ENCODE measurements at regions not wholly inside any gene's neighbourhood (a gene's known extent, or its start where the extent isn't known, plus 50 kb on each side); places are given as distances from the start of the nearest gene placed in this dataset.
"Not testable (repeated sequence)": the region's sequence is repeated elsewhere in the genome, so short reads cannot be mapped to it uniquely, and the experiment has no call there.

- peaks cover 1% of the 10 kb centered on the region for H3K27me3 Mint-ChIP-seq (ENCODE audit: insufficient read depth, low read depth, poor library complexity)
- TF ChIP-seq EZH2 (IDR thresholded peaks at IDR 0.05; ENCODE audit: low read depth, unreplicated experiment), result no peak
- no peak overlapping the region for H3K4me3 Mint-ChIP-seq
- ATAC-seq (no peak), DNase-seq (ENCODE audit: low spot score) (no peak)
- Histone ChIP-seq H3K4me1 (ENCODE audit: insufficient read depth) (peaks cover 7% of the 10 kb centered on the region; the same call in 1 of the 2 replicates), H3K27ac (ENCODE audit: low read depth) (no peak overlapping the region), H2AFZ (no peak overlapping the region), H4K20me1 (replicated peaks; ENCODE audit: insufficient read depth) (no peaks in the 10 kb centered on the region), H3K9me2 (ENCODE audit: insufficient read depth) (peaks cover 6% of the 10 kb centered on the region; the same call in 1 of the 2 replicates), H3K27me3 (ENCODE audit: insufficient read depth) (no peaks in the 10 kb centered on the region), H3K36me3 (ENCODE audit: insufficient read depth) (no peaks in the 10 kb centered on the region), H3F3A (replicated peaks; ENCODE audit: low read depth) (no peaks in the 10 kb centered on the region), H3K4me2 (no peak overlapping the region), H3K4me3 (no peak overlapping the region), H3K79me2 (replicated peaks; ENCODE audit: insufficient read depth) (no peaks in the 10 kb centered on the region)
- peaks cover 10% of the 10 kb centered on the region; the same call in 2 of the 3 replicates for H3K36me3 Mint-ChIP-seq (ENCODE audit: low read depth)
- no peak overlapping the region for H3K27ac Mint-ChIP-seq
- H3K9me3 Mint-ChIP-seq, result peaks cover 11% of the 10 kb centered on the region; the same call in 2 of the 3 replicates
- peaks cover 12% of the 10 kb centered on the region; the same call in 2 of the 3 replicates for H3K4me1 Mint-ChIP-seq
These were observed 62.8 kb upstream of the VCAN start for GRCh38 chr5:83408719-83409118.

- not testable (repeated sequence) for H3K4me1 Mint-ChIP-seq; H3K9me2 ChIP-seq (ENCODE audit: insufficient read depth); ATAC-seq; H3K4me3 Mint-ChIP-seq; H4K20me1 ChIP-seq (replicated peaks; ENCODE audit: insufficient read depth); H3K27ac ChIP-seq (ENCODE audit: low read depth); H3K27ac Mint-ChIP-seq; H3K4me2 ChIP-seq; H3K36me3 ChIP-seq (ENCODE audit: insufficient read depth); H3K4me3 ChIP-seq; H3K4me1 ChIP-seq (ENCODE audit: insufficient read depth); H3K27me3 Mint-ChIP-seq (ENCODE audit: insufficient read depth, low read depth, poor library complexity); H2AFZ ChIP-seq; H3K79me2 ChIP-seq (replicated peaks; ENCODE audit: insufficient read depth); DNase-seq (ENCODE audit: low spot score); H3F3A ChIP-seq (replicated peaks; ENCODE audit: low read depth); H3K27me3 ChIP-seq (ENCODE audit: insufficient read depth)
- peaks cover 11% of the 10 kb centered on the region; the same call in 2 of the 3 replicates for H3K9me3 Mint-ChIP-seq
- H3K36me3 Mint-ChIP-seq (ENCODE audit: low read depth), result peaks cover 10% of the 10 kb centered on the region; the same call in 2 of the 3 replicates
These were observed 61.8 kb upstream of the VCAN start for GRCh38 chr5:83409776-83410175.

GRCh38 chr5:83410319-83410718, 61.2 kb upstream of the VCAN start:
- DNase-seq (ENCODE audit: low spot score); H3K36me3 ChIP-seq (ENCODE audit: insufficient read depth); H3K4me3 ChIP-seq; H3K27ac Mint-ChIP-seq; H3K4me1 ChIP-seq (ENCODE audit: insufficient read depth); H3K9me2 ChIP-seq (ENCODE audit: insufficient read depth); H3K4me2 ChIP-seq; H3K27me3 ChIP-seq (ENCODE audit: insufficient read depth); ATAC-seq; H2AFZ ChIP-seq; H3K4me1 Mint-ChIP-seq; H3K79me2 ChIP-seq (replicated peaks; ENCODE audit: insufficient read depth); H4K20me1 ChIP-seq (replicated peaks; ENCODE audit: insufficient read depth); H3K4me3 Mint-ChIP-seq; H3K27ac ChIP-seq (ENCODE audit: low read depth); H3F3A ChIP-seq (replicated peaks; ENCODE audit: low read depth); H3K27me3 Mint-ChIP-seq (ENCODE audit: insufficient read depth, low read depth, poor library complexity): not testable (repeated sequence)
- Mint-ChIP-seq H3K9me3 (peaks cover 11% of the 10 kb centered on the region; the same call in 2 of the 3 replicates), H3K36me3 (ENCODE audit: low read depth) (peaks cover 10% of the 10 kb centered on the region; the same call in 2 of the 3 replicates)

- ATAC-seq (no peak), DNase-seq (ENCODE audit: low spot score) (no peak)
- peaks cover 19% of the 10 kb centered on the region for H3K4me1 Mint-ChIP-seq
- peaks cover 9% of the 10 kb centered on the region; the same call in 2 of the 3 replicates for H3K36me3 Mint-ChIP-seq (ENCODE audit: low read depth)
- Histone ChIP-seq H3K79me2 (replicated peaks; ENCODE audit: insufficient read depth) (no peaks in the 10 kb centered on the region), H3K9me2 (ENCODE audit: insufficient read depth) (peaks cover 3% of the 10 kb centered on the region; the same call in 1 of the 2 replicates), H3K4me1 (ENCODE audit: insufficient read depth) (peaks cover 20% of the 10 kb centered on the region), H3K36me3 (ENCODE audit: insufficient read depth) (no peaks in the 10 kb centered on the region), H3K4me2 (no peak overlapping the region), H4K20me1 (replicated peaks; ENCODE audit: insufficient read depth) (no peaks in the 10 kb centered on the region), H2AFZ (no peak overlapping the region), H3F3A (replicated peaks; ENCODE audit: low read depth) (no peaks in the 10 kb centered on the region), H3K27me3 (ENCODE audit: insufficient read depth) (no peaks in the 10 kb centered on the region), H3K4me3 (no peak overlapping the region), H3K27ac (ENCODE audit: low read depth) (no peak overlapping the region)
- H3K9me3 Mint-ChIP-seq, result peaks cover 11% of the 10 kb centered on the region; the same call in 2 of the 3 replicates
- H3K4me3 Mint-ChIP-seq, result no peak overlapping the region
- 0 out of 2 replicates have a peak overlapping the region, but pooled peaks have one; percentile 54 for H3K27ac Mint-ChIP-seq
- peaks cover 4% of the 10 kb centered on the region for H3K27me3 Mint-ChIP-seq (ENCODE audit: insufficient read depth, low read depth, poor library complexity)
- TF ChIP-seq REST (IDR thresholded peaks at IDR 0.05; ENCODE audit: unreplicated experiment) (no peak), POLR2AphosphoS5 (IDR thresholded peaks at IDR 0.05; ENCODE audit: low read depth) (no peak), JUNB (IDR thresholded peaks at IDR 0.05; ENCODE audit: unreplicated experiment) (no peak)
These were observed 56.9 kb upstream of the VCAN start for GRCh38 chr5:83414601-83415000.
